K562 (cell line): ENCODE measurements at regions not wholly inside any gene's neighbourhood (a gene's known extent, or its start where the extent isn't known, plus 50 kb on each side); places are given as distances from the start of the nearest gene placed in this dataset.

Source experiments
- ATAC-seq: fragments of 200-7000 bp; cut with Tn5 transposase; 3 replicates; pipeline ENCODE4 v1.9.1; 2020; ENCODE audit warnings: moderate library complexity
- BruUV-seq: library from RNA; stranded (reverse); fragments of 400-500 nt; replicated peaks from 2 replicates; lab custom pipeline; 2021; lab: Mats Ljungman, UMichigan
- CTCF ChIA-PET: fragments of 300-600 bp; formaldehyde crosslinking; extraction: SDS; loops from one replicate; lab custom pipeline; 2021; ENCODE audit warnings: low intra/inter-chr PET ratio; lab: Yijun Ruan, JAX
- POLR2A ChIA-PET: fragments of 300-600, 350-650 bp; sonication (Branson Sonifier 250); formaldehyde crosslinking; extraction: SDS; loops from one replicate; lab custom pipeline; 2021; ENCODE audit warnings: antibody characterized with exemption, inconsistent platforms; lab: Yijun Ruan, JAX
- DNase-seq, 4 experiments: peaks; one replicate each; pipeline versions ENCODE4 v3.0.0 to v3.0.0-alpha.2; 2011 to 2018; ENCODE audit warnings: low spot score in 3 of 4, mixed read lengths in 3 of 4; ENCODE audit errors: extremely low read depth in 1 of 4
- FAIRE-seq: peaks from 2 replicates; lab custom pipeline; 2011; peaks lifted over from hg19 to GRCh38; lab: Jason Lieb, UNC
- H2AFZ ChIP-seq: 2 replicates; pipeline ENCODE4 v1.6.0; 2011; ENCODE audit warnings: low read depth, low read length, control low read depth, inconsistent platforms
- H3K27ac ChIP-seq: fragments of 200-600 bp; 3 replicates; pipeline ENCODE4 v1.8.0; 2011; ENCODE audit warnings: low read depth, mild to moderate bottlenecking, control low read depth, inconsistent platforms, low read length, moderate library complexity, mixed read lengths; ENCODE audit errors: extremely low read depth
- H3K27me3 ChIP-seq, 2 experiments: fragments of 300-600 bp in 1 of 2; 2 replicates in 1 of 2; 3 replicates in 1 of 2; pipeline versions ENCODE4 v1.6.0 to v1.8.0; 2011; ENCODE audit warnings: inconsistent platforms in 2 of 2, low read length in 2 of 2, mild to moderate bottlenecking in 1 of 2, mixed read lengths in 1 of 2, moderate library complexity in 1 of 2; ENCODE audit not compliant: control insufficient read depth in 2 of 2, insufficient read depth in 2 of 2
- H3K36me3 ChIP-seq: fragments of 300-600 bp; 3 replicates; pipeline ENCODE4 v1.8.0; 2011; ENCODE audit warnings: mild to moderate bottlenecking, low read length, inconsistent platforms; ENCODE audit not compliant: control insufficient read depth, insufficient read depth
- H3K4me1 ChIP-seq, 2 experiments: fragments of 200-600 bp in 1 of 2; replicated peaks in 1 of 2; 2 replicates in 1 of 2; 3 replicates in 1 of 2; pipeline versions ENCODE4 v1.5.1 to v1.8.0; 2011; ENCODE audit warnings: inconsistent platforms in 2 of 2, low read length in 2 of 2, mild to moderate bottlenecking in 1 of 2, mixed read lengths in 1 of 2, moderate library complexity in 1 of 2; ENCODE audit not compliant: control insufficient read depth in 2 of 2, insufficient read depth in 2 of 2
- H3K4me2 ChIP-seq: 2 replicates; pipeline ENCODE4 v1.6.1; 2011; ENCODE audit warnings: low read length, control low read depth, inconsistent platforms, mixed read lengths; ENCODE audit not compliant: insufficient read depth
- H3K4me3 ChIP-seq: fragments of 200-600 bp; sonication (generic), shearing (Covaris generic); 2 replicates; pipeline ENCODE4 v1.5.1; 2016; ENCODE audit warnings: control low read depth, inconsistent platforms
- H3K79me2 ChIP-seq: fragments of 200-600 bp; 3 replicates; pipeline ENCODE4 v1.8.0; 2011; ENCODE audit warnings: low read length, inconsistent platforms; ENCODE audit not compliant: control insufficient read depth, insufficient read depth
- H3K9ac ChIP-seq, 2 experiments: 2 replicates each; pipeline versions ENCODE4 v1.6.0 to v1.6.1; 2011; ENCODE audit warnings: low read depth in 2 of 2, low read length in 2 of 2, control low read depth in 1 of 2, inconsistent platforms in 1 of 2, mild to moderate bottlenecking in 1 of 2, mixed read lengths in 1 of 2; ENCODE audit not compliant: insufficient read depth in 1 of 2
- H3K9me1 ChIP-seq: one replicate; pipeline ENCODE4 v1.6.0; 2011; ENCODE audit warnings: inconsistent platforms, mild to moderate bottlenecking, low read length, moderate library complexity; ENCODE audit not compliant: control insufficient read depth, insufficient read depth
- H3K9me3 ChIP-seq: replicated peaks from 2 replicates; pipeline ENCODE4 v1.5.1; 2011; ENCODE audit warnings: low read depth, low read length, inconsistent platforms; ENCODE audit not compliant: control insufficient read depth, insufficient read depth
- H4K20me1 ChIP-seq: replicated peaks from 2 replicates; pipeline ENCODE4 v1.6.1; 2011; ENCODE audit warnings: low read length, inconsistent platforms, mixed read lengths; ENCODE audit not compliant: control insufficient read depth, insufficient read depth
- SMAD2 ChIP-seq: fragments of 150-350 bp; IDR thresholded peaks from 2 replicates; pipeline ENCODE4 v1.6.1; 2014; ENCODE audit warnings: low read depth, mild to moderate bottlenecking, low read length
- ZC3H11A ChIP-seq: IDR thresholded peaks from 2 replicates; pipeline ENCODE4 v1.6.1; 2012; ENCODE audit warnings: low read depth, low read length, improper control_type of control experiment
- ZNF146 ChIP-seq: IDR thresholded peaks from one replicate; pipeline ENCODE4 v1.6.1; 2018; ENCODE audit warnings: missing compliant biosample characterization; ENCODE audit not compliant: unreplicated experiment
- ZNF212 ChIP-seq: fragments of 450-650 bp; formaldehyde crosslinking; IDR thresholded peaks from 2 replicates; pipeline ENCODE4 v1.4.0; 2020; ENCODE audit warnings: mild to moderate bottlenecking
- ZNF512 ChIP-seq: IDR thresholded peaks from 2 replicates; pipeline ENCODE4 v1.6.1; 2016; ENCODE audit warnings: missing genetic modification characterization, missing compliant biosample characterization
- WGBS: fragments of 100-300 bp; shearing (Covaris generic); methylation state at CpG from one replicate; pipeline ENCODE4 v1.1.6; 2016; ENCODE audit warnings: low coverage, mixed read lengths; ENCODE audit not compliant: insufficient coverage; ENCODE audit errors: missing lambda C conversion rate; 5-methylcytosine and 5-hydroxymethylcytosine counted together
- in situ Hi-C: fragments of 300-500 bp; cut with MboI; formaldehyde crosslinking; loops from 4 replicates; pipeline ENCODE4 v1.15.0; 2018; ENCODE audit warnings: inconsistent platforms, mixed read lengths
- intact Hi-C: fragments of 100-400 bp; cut with micrococcal nuclease; formaldehyde crosslinking; loops from 2 replicates; pipeline ENCODE4 v1.14.2; 2022

GRCh38 chr9:84101964-84102632 lies 121.5 kb downstream of the RMI1 start:
- H3K27ac ChIP-seq: no peak overlapping the region
- H4K20me1 ChIP-seq: no peaks in the 10 kb centered on the region
- WGBS: 4% methylated on average over 17 of the region's 29 CpGs
- BruUV-seq: no TSS peak
- TF ChIP-seq ZC3H11A: no peak
- no peak for TF ChIP-seq ZNF146 (CRISPR knock-in tag)
- no peak for TF ChIP-seq ZNF212 (CRISPR knock-in tag)
- no peak for TF ChIP-seq ZNF512 (tag)
- TF ChIP-seq SMAD2: no peak
- no peak overlapping the region for H3K4me2 ChIP-seq
- intact Hi-C loops (no loop called here), in situ Hi-C loops (no loop called here)
- no peaks in the 10 kb centered on the region for H3K9me1 ChIP-seq
- H3K9ac ChIP-seq: no peak overlapping the region
- POLR2A ChIA-PET: no interaction called here
- H3K4me1 ChIP-seq: no peaks in the 10 kb centered on the region
- no peaks in the 10 kb centered on the region for H3K36me3 ChIP-seq
- CTCF ChIA-PET: no interaction called here
- no peak overlapping the region for H3K4me3 ChIP-seq
- H2AFZ ChIP-seq: no peak overlapping the region
- H3K9me3 ChIP-seq: no peaks in the 10 kb centered on the region
- no peaks in the 10 kb centered on the region for H3K79me2 ChIP-seq
- ATAC-seq (no peak), FAIRE-seq (no peak), DNase-seq (no peak)
- H3K27me3 ChIP-seq: peaks cover 0 to 6% of the 10 kb centered on the region in 2 experiments; a peak in 2 of 5 replicates
